ENCODE measurements at regions not wholly inside any gene's neighbourhood (a gene's known extent, or its start where the extent isn't known, plus 50 kb on each side); places are given as distances from the start of the nearest gene placed in this dataset.

DNA sequence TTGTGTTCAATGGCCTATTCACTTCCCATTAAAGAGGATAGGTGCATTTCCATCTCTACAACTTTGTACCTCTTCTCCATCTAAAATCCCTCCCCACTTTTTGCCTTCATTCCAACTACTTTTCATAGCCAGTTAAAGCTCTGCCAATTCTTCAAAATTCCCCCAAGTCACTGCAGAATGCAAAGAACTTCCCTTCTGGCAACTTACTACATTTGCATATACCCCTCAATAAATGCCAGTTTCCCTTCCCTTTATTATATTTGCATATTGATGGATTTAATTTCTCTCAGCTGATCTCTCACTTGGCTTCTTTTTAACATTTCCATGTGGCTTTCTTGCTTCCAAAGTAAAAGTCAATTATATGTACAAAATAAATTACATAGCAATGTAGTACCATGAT, 393.4 kb downstream of the HACE1 start:
- intact Hi-C loops (cut with micrococcal nuclease), result no loop called here

DNA sequence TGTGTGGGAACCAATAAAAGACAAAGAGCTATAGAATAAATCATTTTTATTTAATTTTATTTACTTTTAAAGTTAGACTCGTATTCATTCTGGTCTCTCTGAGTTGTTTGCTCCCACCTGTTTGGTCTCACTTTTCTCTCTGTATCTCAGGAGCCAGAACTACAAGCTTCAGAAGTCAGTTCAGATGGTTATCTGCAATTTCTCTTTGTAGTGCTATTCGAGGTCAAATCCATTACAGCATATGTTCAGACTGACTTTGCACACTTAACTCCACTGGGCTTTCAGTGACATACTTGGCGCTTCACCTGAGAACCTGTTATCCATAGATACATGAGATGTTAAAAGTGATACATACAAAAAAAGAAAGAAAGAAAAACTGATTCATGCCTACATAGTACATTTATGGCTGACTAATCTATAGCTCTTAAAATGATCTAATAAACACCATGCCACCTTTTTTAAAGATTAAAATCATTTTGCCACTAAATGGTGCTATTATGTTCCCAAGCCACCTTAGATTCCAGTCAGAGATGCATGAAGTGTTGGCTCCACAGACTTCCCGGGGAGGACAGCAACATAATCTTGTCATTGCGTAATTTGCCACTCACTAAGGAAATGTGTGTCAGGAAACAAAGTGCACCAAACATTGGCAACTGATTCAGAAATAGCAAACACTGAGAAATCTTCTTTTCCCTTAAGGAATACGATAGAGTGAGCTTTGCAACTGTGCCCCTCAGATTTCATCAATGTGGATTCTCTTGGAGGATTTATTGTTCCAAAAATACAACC, 396.7 kb downstream of the HACE1 start:
- peak; percentile 18 for DNase-seq
- H4K20me1 ChIP-seq (ENCODE audit: low read length), result no peaks in the 10 kb centered on the region
- H3K9me3 ChIP-seq (ENCODE audit: low read length), result no peaks in the 10 kb centered on the region
- H3K79me2 ChIP-seq (ENCODE audit: low read length), result no peaks in the 10 kb centered on the region
- intact Hi-C loops (cut with micrococcal nuclease), result no loop called here
- H3F3A ChIP-seq (ENCODE audit: low read length, unreplicated experiment), result no peaks in the 10 kb centered on the region
- BruUV-seq (replicated peaks), result no TSS peak
- ChIA-PET CTCF (no interaction called here), POLR2A (ENCODE audit: unreplicated experiment) (no interaction called here)
- TF ChIP-seq EZH2phosphoT487 (IDR thresholded peaks at IDR 0.05; ENCODE audit: borderline replicate concordance, low read length) (no peak), EZH2 (IDR thresholded peaks at IDR 0.05; ENCODE audit: low read length, unreplicated experiment) (no peak)
- TF ChIP-seq, protein P1, sequence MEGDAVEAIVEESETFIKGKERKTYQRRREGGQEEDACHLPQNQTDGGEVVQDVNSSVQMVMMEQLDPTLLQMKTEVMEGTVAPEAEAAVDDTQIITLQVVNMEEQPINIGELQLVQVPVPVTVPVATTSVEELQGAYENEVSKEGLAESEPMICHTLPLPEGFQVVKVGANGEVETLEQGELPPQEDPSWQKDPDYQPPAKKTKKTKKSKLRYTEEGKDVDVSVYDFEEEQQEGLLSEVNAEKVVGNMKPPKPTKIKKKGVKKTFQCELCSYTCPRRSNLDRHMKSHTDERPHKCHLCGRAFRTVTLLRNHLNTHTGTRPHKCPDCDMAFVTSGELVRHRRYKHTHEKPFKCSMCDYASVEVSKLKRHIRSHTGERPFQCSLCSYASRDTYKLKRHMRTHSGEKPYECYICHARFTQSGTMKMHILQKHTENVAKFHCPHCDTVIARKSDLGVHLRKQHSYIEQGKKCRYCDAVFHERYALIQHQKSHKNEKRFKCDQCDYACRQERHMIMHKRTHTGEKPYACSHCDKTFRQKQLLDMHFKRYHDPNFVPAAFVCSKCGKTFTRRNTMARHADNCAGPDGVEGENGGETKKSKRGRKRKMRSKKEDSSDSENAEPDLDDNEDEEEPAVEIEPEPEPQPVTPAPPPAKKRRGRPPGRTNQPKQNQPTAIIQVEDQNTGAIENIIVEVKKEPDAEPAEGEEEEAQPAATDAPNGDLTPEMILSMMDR (conservative IDR thresholded peaks at IDR 0.05; ENCODE audit: low read depth, low read length), result no peak
- ATAC-seq, result no peak
- H3K4me2 ChIP-seq (ENCODE audit: low read length), result no peak overlapping the region
- no peaks in the 10 kb centered on the region for H3K9me2 ChIP-seq (replicated peaks; ENCODE audit: low read length)
- H3K27me3 ChIP-seq (ENCODE audit: low read length), result no peaks in the 10 kb centered on the region
- no peak overlapping the region for H3K4me3 ChIP-seq (ENCODE audit: low read length)
- 0 out of 2 replicates have a peak, but pooled peaks cover 5% of the 10 kb centered on the region for H3K4me1 ChIP-seq (ENCODE audit: insufficient read depth, low read length)
- H3K27ac ChIP-seq (ENCODE audit: low read length), result no peak overlapping the region
- H3K9ac ChIP-seq (ENCODE audit: low read length), result no peak overlapping the region
- no peaks in the 10 kb centered on the region for H3K36me3 ChIP-seq (ENCODE audit: low read depth, low read length)
- no peak overlapping the region for H2AFZ ChIP-seq (ENCODE audit: low read length)

More for the DNA sequence above, 393.4 kb downstream of the HACE1 start:
- H3K4me2 ChIP-seq (ENCODE audit: low read length), result no peak overlapping the region
- no peaks in the 10 kb centered on the region for H3K27me3 ChIP-seq (ENCODE audit: low read length)
- DNase-seq (no peak), ATAC-seq (no peak)
- no peaks in the 10 kb centered on the region for H3K9me3 ChIP-seq (ENCODE audit: low read length)
- H3K4me3 ChIP-seq (ENCODE audit: low read length), result no peak overlapping the region
- H3K9ac ChIP-seq (ENCODE audit: low read length), result no peak overlapping the region
- no peak overlapping the region for H2AFZ ChIP-seq (ENCODE audit: low read length)
- 0 out of 2 replicates have a peak, but pooled peaks cover 5% of the 10 kb centered on the region for H3K4me1 ChIP-seq (ENCODE audit: insufficient read depth, low read length)
- TF ChIP-seq EZH2 (IDR thresholded peaks at IDR 0.05; ENCODE audit: low read length, unreplicated experiment) (no peak), EZH2phosphoT487 (IDR thresholded peaks at IDR 0.05; ENCODE audit: borderline replicate concordance, low read length) (no peak)
- TF ChIP-seq, protein P1 (conservative IDR thresholded peaks at IDR 0.05; ENCODE audit: low read depth, low read length), result no peak
- no peak overlapping the region for H3K27ac ChIP-seq (ENCODE audit: low read length)
- CTCF ChIA-PET, result no interaction called here
- POLR2A ChIA-PET (ENCODE audit: unreplicated experiment), result no interaction called here
- H3K9me2 ChIP-seq (replicated peaks; ENCODE audit: low read length), result no peaks in the 10 kb centered on the region
- H3K79me2 ChIP-seq (ENCODE audit: low read length), result no peaks in the 10 kb centered on the region
- BruUV-seq (replicated peaks), result no TSS peak
- H3K36me3 ChIP-seq (ENCODE audit: low read depth, low read length), result no peaks in the 10 kb centered on the region
- H3F3A ChIP-seq (ENCODE audit: low read length, unreplicated experiment), result no peaks in the 10 kb centered on the region
- no peaks in the 10 kb centered on the region for H4K20me1 ChIP-seq (ENCODE audit: low read length)

DNA sequence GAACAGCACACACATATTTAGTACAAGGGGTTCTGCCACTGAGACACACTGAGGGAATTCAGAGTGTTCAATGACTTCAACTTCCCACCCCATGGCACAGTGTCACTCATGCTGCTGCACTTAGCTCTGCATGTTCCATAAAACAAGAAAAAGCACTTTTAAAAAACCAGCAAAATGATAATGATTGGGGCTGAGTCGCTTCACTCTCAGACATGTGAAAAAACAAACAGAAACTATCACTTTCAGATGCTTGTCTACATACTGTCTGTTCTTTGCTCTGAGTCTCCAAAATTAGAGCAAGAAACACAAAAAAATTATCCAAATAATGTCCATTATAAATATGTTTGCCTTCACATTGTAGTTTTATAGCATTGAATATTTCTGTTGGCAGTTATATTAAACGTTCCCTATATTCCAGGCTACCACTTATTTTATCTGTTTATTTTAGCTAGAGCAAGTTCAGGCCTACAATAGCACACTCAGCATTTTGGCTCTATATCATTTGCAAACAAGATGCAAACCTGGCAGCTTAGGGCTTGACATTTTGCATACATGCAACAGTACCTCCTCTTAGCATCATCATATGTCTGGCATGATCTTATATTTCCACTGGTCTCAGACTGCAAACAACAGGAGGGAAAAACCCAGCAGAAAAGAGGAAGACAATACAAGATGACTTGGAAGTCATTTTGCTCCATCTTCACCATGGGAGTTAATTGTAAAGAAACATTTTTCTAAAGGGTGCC, 398.8 kb downstream of the HACE1 start:
- 0 out of 2 replicates have a peak, but pooled peaks cover 5% of the 10 kb centered on the region for H3K4me1 ChIP-seq (ENCODE audit: insufficient read depth, low read length)
- no peak overlapping the region for H3K27ac ChIP-seq (ENCODE audit: low read length)
- POLR2A ChIA-PET (ENCODE audit: unreplicated experiment), result no interaction called here
- H4K20me1 ChIP-seq (ENCODE audit: low read length), result no peaks in the 10 kb centered on the region
- H3K36me3 ChIP-seq (ENCODE audit: low read depth, low read length), result no peaks in the 10 kb centered on the region
- TF ChIP-seq, protein P1 (conservative IDR thresholded peaks at IDR 0.05; ENCODE audit: low read depth, low read length), result no peak
- TF ChIP-seq EZH2phosphoT487 (IDR thresholded peaks at IDR 0.05; ENCODE audit: borderline replicate concordance, low read length) (no peak), EZH2 (IDR thresholded peaks at IDR 0.05; ENCODE audit: low read length, unreplicated experiment) (no peak)
- intact Hi-C loops (cut with micrococcal nuclease), result no loop called here
- no TSS peak for BruUV-seq (replicated peaks)
- no peak overlapping the region for H3K4me3 ChIP-seq (ENCODE audit: low read length)
- H2AFZ ChIP-seq (ENCODE audit: low read length), result no peak overlapping the region
- H3K9me2 ChIP-seq (replicated peaks; ENCODE audit: low read length), result no peaks in the 10 kb centered on the region
- H3K79me2 ChIP-seq (ENCODE audit: low read length), result no peaks in the 10 kb centered on the region
- DNase-seq, result no peak
- H3F3A ChIP-seq (ENCODE audit: low read length, unreplicated experiment), result no peaks in the 10 kb centered on the region
- no peaks in the 10 kb centered on the region for H3K27me3 ChIP-seq (ENCODE audit: low read length)
- H3K9ac ChIP-seq (ENCODE audit: low read length), result no peak overlapping the region
- CTCF ChIA-PET, result no interaction called here
- no peaks in the 10 kb centered on the region for H3K9me3 ChIP-seq (ENCODE audit: low read length)
- H3K4me2 ChIP-seq (ENCODE audit: low read length), result no peak overlapping the region
- ATAC-seq, result no peak

Measured in PC-3 (cell line).